ENCODE measurements at regions not wholly inside any gene's neighbourhood (a gene's known extent, or its start where the extent isn't known, plus 50 kb on each side); places are given as distances from the start of the nearest gene placed in this dataset.

GRCh38 chr2:224178056-224178455 is 139.0 kb upstream of the SERPINE2 start:
- Histone ChIP-seq H3K4me1 (no peaks in the 10 kb centered on the region), H3K4me3 (no peak overlapping the region), H3K27me3 (ENCODE audit: insufficient read depth in 3 of 3, low read length in 2 of 3) (no peaks in the 10 kb centered on the region), H3K27ac (no peak overlapping the region), H3K36me3 (ENCODE audit: insufficient read depth in 1 of 2, low read depth in 1 of 2) (no peaks in the 10 kb centered on the region), H3K9me3 (no peaks in the 10 kb centered on the region)
- ATAC-seq (no peak), DNase-seq (no peak)
- 38 to 42% (median 39%) methylated on average over 4 of the region's 4 CpGs for WGBS, 3 donors
- intact Hi-C loops (cut with DNase I), result no loop called here
- TF ChIP-seq CTCF (IDR thresholded peaks at IDR 0.05), result no peak

- 78 to 83% (median 83%) methylated on average over 2 of the region's 2 CpGs for WGBS, 3 donors
- H3K27me3 ChIP-seq (ENCODE audit: insufficient read depth in 3 of 3, low read length in 2 of 3), result no peaks in the 10 kb centered on the region
- ATAC-seq (no peak), DNase-seq (no peak)
- H3K9me3 ChIP-seq, result no peaks in the 10 kb centered on the region
- intact Hi-C loops (cut with DNase I), result no loop called here
- no peaks in the 10 kb centered on the region for H3K4me1 ChIP-seq
- H3K36me3 ChIP-seq (ENCODE audit: insufficient read depth in 1 of 2, low read depth in 1 of 2), result no peaks in the 10 kb centered on the region
- H3K4me3 ChIP-seq, result no peak overlapping the region
- H3K27ac ChIP-seq, result no peak overlapping the region
- no peak for TF ChIP-seq CTCF (IDR thresholded peaks at IDR 0.05)
These were observed 136.5 kb upstream of the SERPINE2 start for GRCh38 chr2:224175538-224175937.

GRCh38 chr2:224174990-224175389 is 135.9 kb upstream of the SERPINE2 start:
- Histone ChIP-seq H3K4me1 (no peaks in the 10 kb centered on the region), H3K27ac (no peak overlapping the region), H3K36me3 (ENCODE audit: insufficient read depth in 1 of 2, low read depth in 1 of 2) (no peaks in the 10 kb centered on the region), H3K4me3 (no peak overlapping the region), H3K9me3 (no peaks in the 10 kb centered on the region), H3K27me3 (ENCODE audit: insufficient read depth in 3 of 3, low read length in 2 of 3) (no peaks in the 10 kb centered on the region)
- intact Hi-C loops (cut with DNase I), result no loop called here
- TF ChIP-seq CTCF (IDR thresholded peaks at IDR 0.05), result no peak
- ATAC-seq (no peak), DNase-seq (no peak)
- WGBS, 3 donors, result 93 to 97% (median 94%) methylated on average over 5 of the region's 5 CpGs

- ATAC-seq (no peak), DNase-seq (no peak)
- H3K36me3 ChIP-seq (ENCODE audit: insufficient read depth in 1 of 2, low read depth in 1 of 2), result no peaks in the 10 kb centered on the region
- intact Hi-C loops (cut with DNase I), result no loop called here
- H3K4me3 ChIP-seq, result no peak overlapping the region
- no peak for TF ChIP-seq CTCF (IDR thresholded peaks at IDR 0.05)
- no peaks in the 10 kb centered on the region for H3K4me1 ChIP-seq
- H3K27ac ChIP-seq, result no peak overlapping the region
- 73 to 84% (median 73%) methylated on average over 1 of the region's 1 CpG for WGBS, 3 donors
- no peaks in the 10 kb centered on the region for H3K9me3 ChIP-seq
- H3K27me3 ChIP-seq (ENCODE audit: insufficient read depth in 3 of 3, low read length in 2 of 3), result no peaks in the 10 kb centered on the region
These were observed 135.4 kb upstream of the SERPINE2 start for GRCh38 chr2:224174521-224174920.

GRCh38 chr2:224173933-224174332 is 134.8 kb upstream of the SERPINE2 start:
- no peaks in the 10 kb centered on the region for H3K27me3 ChIP-seq (ENCODE audit: insufficient read depth in 3 of 3, low read length in 2 of 3)
- no peak for TF ChIP-seq CTCF (IDR thresholded peaks at IDR 0.05)
- WGBS, 3 donors, result 37 to 49% (median 43%) methylated on average over 3 of the region's 3 CpGs
- no peak for ATAC-seq
- no peaks in the 10 kb centered on the region for H3K9me3 ChIP-seq
- no peak for DNase-seq
- no peak overlapping the region for H3K27ac ChIP-seq
- H3K4me1 ChIP-seq, result no peaks in the 10 kb centered on the region
- H3K4me3 ChIP-seq, result no peak overlapping the region
- intact Hi-C loops (cut with DNase I), result no loop called here
- no peaks in the 10 kb centered on the region for H3K36me3 ChIP-seq (ENCODE audit: insufficient read depth in 1 of 2, low read depth in 1 of 2)

Data from psoas muscle (tissue), 7 donors.